NCI-H526 (cell line): ENCODE measurements at regions not wholly inside any gene's neighbourhood (a gene's known extent, or its start where the extent isn't known, plus 50 kb on each side); places are given as distances from the start of the nearest gene placed in this dataset.

Experiments used
- DNase-seq, 2 experiments: peaks; one replicate each; lab custom pipeline; 2025; lab: John Stamatoyannopoulos, UW

DNA sequence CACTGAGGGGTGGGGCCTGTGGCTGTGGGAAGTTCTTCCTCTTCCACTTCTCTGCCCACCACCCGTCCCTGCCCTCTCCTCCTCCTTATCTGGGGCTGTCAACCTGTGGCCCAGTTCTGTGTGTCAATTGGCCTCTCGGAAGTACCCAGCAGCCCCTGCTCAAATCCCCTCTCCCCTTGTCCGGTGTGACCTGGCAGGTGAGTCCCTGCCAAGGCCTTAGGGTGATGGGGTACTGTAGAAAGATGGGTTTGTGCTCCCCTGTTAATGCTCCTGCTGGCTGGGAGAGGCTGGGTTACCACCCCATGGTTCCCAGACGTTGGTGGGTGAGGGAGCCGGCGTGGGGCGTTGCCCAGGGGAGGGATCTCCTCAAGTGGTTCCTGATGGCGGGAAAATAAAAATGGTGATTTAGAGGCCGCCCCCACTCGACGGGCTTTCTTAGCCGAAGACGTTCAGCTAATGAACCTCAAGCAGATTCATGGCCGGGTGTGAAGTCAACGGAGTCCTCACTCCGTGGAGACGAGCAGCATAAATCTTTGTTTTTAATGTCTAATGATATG, 141.2 kb downstream of the URI1 start:
- no peak for DNase-seq

- no peak for DNase-seq
Observed at GRCh38 chr19:30083701-30084156, 141.7 kb downstream of the URI1 start.

GRCh38 chr19:30084390-30084819, 142.4 kb downstream of the URI1 start:
- DNase-seq = no peak

DNA sequence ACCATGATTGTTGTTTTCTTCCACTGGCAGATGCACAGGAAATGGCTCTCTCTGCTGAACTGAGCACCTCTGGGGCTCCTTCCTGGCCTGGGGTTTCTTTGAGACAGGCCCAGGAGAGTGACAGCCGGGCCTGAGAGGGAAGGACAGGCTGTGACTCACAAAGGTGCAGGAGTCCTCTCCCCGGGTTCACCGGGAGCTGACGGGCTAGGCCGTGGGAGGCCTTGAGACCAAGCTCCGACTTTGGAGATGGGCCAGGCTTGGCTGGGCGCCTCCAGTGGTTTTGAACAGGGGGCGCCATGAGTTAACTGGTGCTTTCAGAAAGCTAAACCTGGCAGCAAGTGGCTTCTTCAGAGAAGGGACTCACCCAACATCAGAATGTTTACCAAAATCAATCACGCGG, 143.4 kb downstream of the URI1 start:
- DNase-seq = peak in 1 of 2 experiments; percentile 52

DNA sequence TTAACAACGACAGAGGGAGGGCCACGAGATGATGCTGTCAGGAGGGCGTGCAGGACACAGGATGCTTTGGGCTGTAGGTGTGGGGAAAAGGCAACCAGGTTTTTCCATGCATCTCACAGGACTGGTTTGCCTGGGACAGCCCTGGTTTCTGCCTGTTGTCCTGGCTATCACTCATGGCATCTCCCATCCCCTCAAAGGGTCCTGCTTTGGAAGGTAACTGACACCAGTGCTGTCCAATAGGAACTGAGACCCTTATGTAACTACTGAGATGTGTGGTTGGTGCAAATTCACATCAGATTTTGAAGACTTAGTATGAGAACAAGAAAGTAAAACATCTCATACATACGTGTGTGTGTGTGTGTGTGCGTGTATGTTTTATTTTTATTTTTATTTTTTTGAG, 144.2 kb downstream of the URI1 start:
- no peak for DNase-seq

- DNase-seq = no peak
Observed at GRCh38 chr19:30086916-30087315, 144.9 kb downstream of the URI1 start.

- no peak for DNase-seq
Observed at GRCh38 chr19:30087381-30088138, 145.5 kb downstream of the URI1 start.

GRCh38 chr19:30088567-30088966, 146.5 kb downstream of the URI1 start:
- no peak for DNase-seq

GRCh38 chr19:30089086-30089665, 147.1 kb downstream of the URI1 start:
- no peak for DNase-seq

DNA sequence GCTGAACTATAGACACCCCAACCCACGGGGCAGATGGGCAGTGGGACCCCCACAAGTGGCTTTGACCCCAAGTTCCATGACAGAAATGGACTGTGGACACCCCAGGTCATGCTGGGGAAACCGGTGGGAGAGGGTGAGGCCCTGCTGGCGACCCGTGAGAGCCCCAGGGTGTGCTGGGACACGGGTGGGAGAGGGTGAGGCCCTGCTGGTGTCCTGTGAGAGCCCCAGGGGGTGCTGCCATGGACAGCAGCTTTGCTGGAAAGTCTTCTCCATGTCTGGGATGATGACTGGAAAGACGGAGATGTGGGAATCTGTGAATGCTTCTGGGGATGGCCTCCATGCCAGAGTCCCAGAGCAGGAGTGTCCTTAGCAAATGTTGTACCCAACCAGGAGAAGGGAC, 148.4 kb downstream of the URI1 start:
- DNase-seq = no peak

DNA sequence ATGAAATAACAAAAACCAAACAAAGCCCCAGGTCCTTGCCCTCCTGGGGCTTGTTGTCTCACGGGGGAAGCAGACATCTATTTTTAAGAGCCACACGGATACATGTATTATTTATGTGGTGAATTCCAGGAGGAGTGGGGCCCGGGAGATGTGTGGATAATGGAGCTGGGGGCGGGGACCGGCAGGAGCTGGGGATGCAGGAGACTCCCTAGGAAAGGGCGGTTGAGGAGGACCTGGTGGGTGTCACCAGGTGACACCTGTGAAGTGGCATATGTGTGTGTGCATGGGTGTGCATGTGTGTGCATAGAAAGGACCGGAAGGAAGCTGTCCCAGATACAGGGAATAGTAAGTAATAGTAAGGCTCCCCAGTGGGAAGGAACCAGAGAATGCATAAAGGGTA, 148.9 kb downstream of the URI1 start:
- DNase-seq = no peak

- no peak for DNase-seq
Observed at GRCh38 chr19:30091456-30091855, 149.4 kb downstream of the URI1 start.

DNA sequence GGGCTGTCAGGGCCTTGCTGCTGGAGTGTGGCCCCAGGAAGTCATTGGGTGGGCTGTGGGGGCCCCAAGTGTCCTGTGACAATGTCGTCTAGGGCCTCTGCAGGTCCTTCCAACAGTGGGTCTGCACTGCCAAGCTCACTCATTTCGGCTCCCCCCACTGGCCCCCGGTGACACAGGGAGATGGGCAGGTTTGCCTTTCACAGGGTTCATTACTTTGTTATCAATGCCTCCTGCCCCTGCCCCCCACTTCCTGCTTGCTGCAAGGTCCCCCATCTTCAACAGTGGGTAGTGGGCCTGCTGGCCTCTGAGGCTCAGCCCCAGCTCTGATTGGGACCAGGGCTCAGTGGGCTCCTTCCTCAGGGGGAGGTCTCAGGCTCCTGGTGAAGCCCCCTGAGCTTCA, 149.8 kb downstream of the URI1 start:
- DNase-seq = no peak

DNA sequence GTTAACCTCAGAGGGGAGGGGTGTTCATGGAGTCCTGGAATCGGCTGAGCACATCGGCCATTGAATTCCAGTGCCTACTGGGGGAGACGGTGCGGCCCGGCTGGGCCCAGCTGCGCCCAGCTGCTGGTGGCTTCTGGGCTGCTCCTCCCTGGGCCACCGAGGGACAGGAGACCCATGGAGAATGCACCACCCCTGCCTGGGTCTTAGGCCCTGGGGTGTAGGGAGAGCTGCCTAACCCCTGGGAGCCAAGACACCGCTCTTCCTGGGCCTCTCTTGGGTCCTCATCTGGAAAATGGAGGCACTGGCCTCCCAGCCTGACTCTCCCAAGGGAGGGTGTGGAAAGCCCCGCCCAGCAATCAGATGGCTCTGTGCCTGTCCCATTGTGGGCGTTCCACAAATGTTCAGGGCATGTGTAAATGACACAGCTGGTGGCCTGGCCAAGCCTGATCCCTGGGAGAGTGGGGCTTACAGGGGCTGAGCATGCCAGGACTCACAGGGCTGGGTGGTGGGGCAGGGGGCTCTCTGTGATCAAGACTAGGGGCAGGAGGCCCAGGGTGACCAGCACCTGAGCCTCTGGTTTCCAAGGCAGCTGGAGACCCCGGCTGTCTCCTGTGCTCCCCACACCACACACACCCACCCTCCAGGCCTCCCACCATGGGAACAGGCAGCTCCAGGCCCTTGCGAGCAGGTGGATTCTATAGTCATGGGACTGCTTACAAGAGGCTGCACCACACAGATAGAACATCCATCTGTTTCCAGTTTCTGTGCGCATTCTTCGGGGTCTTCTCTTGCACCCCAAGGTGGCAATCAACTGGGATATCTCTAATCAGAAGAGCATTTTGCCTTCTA, 150.9 kb downstream of the URI1 start:
- peak in 1 of 2 experiments; percentile 16 for DNase-seq

GRCh38 chr19:30093966-30094755, 152.1 kb downstream of the URI1 start:
- no peak for DNase-seq

GRCh38 chr19:30094756-30095140, 152.7 kb downstream of the URI1 start:
- DNase-seq = no peak

DNA sequence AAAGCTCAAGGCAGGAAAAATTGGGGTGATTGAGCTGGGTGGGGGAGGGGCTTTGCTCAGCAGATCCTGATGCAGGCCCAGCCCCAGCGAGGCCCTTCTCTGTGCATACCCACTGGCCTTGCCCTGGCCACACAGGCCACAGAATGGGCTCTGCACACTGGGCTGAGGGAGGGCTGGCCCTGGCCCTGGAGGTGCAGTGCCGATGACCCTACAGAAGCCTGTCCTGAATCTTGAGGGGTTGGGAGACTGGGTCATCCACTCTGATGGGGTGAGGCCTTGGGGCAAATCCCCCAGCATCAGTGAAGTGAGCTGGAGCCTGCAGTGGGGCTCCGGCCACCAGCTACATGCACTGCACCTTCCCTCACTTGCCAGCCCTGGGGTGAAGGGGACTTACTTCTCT, 153.1 kb downstream of the URI1 start:
- no peak for DNase-seq

GRCh38 chr19:30096596-30097370, 154.7 kb downstream of the URI1 start:
- no peak for DNase-seq

- DNase-seq = no peak
Observed at GRCh38 chr19:30097746-30098280, 155.8 kb downstream of the URI1 start.

- no peak for DNase-seq
Observed at GRCh38 chr19:30102239-30102638, 160.2 kb downstream of the URI1 start.

DNA sequence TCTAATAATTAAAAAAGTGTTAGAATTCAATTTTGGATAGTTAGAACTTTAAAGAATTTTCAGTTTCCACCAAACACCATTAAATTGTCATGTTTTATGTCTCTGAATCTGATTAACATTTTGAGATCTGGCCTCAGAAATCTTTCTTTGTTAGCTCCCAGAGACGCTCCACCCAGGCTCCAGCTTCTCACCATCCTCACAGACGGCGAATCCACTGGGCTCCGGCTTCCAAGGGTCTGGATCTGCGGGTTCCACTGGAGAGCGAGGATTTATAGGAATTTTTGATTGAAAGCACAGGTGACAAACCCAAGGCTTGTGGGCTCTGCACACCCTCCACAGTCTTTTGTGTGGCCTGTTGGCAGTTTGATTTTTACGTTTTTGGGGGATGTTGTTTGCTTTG, 160.6 kb downstream of the URI1 start:
- no peak for DNase-seq
